ENCODE measurements at regions not wholly inside any gene's neighbourhood (a gene's known extent, or its start where the extent isn't known, plus 50 kb on each side); places are given as distances from the start of the nearest gene placed in this dataset.

DNA sequence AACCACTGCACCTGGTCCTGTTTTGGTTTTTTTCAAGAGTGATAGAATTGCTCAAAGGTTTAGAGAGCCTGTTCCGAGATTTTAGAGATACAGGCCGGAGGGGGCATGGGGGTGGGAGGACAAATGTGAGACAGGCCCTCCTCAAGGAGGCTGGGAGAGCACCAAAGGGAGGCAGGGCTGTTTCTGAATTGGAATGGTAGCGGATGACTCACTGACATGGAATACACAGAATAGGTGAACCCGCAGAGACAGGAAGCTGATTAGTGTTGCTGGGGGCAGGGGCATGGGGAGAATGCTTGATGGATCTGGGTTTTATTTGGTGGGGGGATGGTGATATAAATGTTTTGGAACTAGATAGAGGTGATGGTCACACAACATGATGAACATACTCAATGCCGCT, 111.0 kb upstream of the MGAT5 start:
- H3K36me3 Mint-ChIP-seq (ENCODE audit: insufficient read depth in 2 of 2) = no peaks in the 10 kb centered on the region
- no peak overlapping the region for H3K4me3 Mint-ChIP-seq
- no peaks in the 10 kb centered on the region for H3K9me3 Mint-ChIP-seq
- H3K27ac Mint-ChIP-seq = no peak overlapping the region
- peaks cover 51% of the 10 kb centered on the region for H3K4me1 Mint-ChIP-seq (ENCODE audit: low read depth)
- no peaks in the 10 kb centered on the region for H3K27me3 Mint-ChIP-seq (ENCODE audit: low read depth)
- no peak for DNase-seq
- ATAC-seq (replicated peaks in 1 of 2) = no peak

DNA sequence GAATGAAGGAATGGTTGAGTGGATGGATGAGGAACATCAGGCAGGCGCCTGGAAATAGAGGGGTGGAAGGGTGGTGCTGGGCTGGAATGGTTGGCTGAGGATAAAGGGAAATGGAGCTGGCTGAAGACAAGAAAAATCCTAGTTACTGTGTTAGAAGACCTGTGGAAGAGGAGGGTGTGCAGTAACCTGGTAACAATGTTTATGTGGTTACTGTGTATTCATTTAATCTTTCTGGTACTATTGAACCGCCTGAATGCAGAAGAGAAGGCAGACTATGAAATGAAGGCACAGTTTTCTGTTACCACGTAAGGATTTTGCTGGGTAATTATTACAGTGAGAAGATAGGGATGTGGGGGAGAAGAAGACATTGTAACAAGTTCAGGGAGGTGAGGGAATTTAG, 110.3 kb upstream of the MGAT5 start:
- H3K36me3 Mint-ChIP-seq (ENCODE audit: insufficient read depth in 2 of 2) = no peaks in the 10 kb centered on the region

DNA sequence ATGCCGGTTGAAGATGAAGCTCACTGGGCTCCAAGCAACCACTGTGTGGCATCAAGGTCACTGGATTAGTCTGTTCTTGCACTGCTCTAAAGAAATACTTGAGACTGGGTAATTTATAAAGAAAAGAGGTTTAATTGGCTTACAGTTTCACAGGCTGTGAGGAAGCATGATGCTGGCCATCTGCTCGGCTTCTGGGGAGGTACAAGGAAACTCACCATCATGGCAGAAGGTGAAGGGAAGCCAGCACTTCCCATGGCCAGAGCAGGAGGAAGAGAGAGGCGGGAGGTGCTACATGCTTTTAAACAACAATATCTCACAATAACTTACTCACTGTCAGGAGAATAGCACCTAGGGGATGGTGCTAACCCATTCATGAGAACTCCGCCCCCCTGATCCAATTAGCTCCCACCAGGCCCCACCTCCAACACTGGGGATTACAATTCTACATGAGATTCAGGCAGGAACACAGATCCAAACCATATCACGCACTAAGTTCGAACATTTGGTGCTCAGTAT, 109.7 kb upstream of the MGAT5 start:
- H3K27ac Mint-ChIP-seq = no peak overlapping the region
- H3K9me3 Mint-ChIP-seq = no peaks in the 10 kb centered on the region
- H3K36me3 Mint-ChIP-seq (ENCODE audit: insufficient read depth in 2 of 2) = no peaks in the 10 kb centered on the region
- no peak for ATAC-seq (replicated peaks in 1 of 2)
- H3K27me3 Mint-ChIP-seq (ENCODE audit: low read depth) = no peaks in the 10 kb centered on the region
- H3K4me3 Mint-ChIP-seq = no peak overlapping the region
- peaks cover 51% of the 10 kb centered on the region for H3K4me1 Mint-ChIP-seq (ENCODE audit: low read depth)
- DNase-seq = no peak

More for the DNA sequence above, 110.3 kb upstream of the MGAT5 start:
- ATAC-seq (replicated peaks in 1 of 2) (no peak), DNase-seq (no peak)
- no peaks in the 10 kb centered on the region for H3K27me3 Mint-ChIP-seq (ENCODE audit: low read depth)
- H3K9me3 Mint-ChIP-seq = no peaks in the 10 kb centered on the region
- peaks cover 51% of the 10 kb centered on the region for H3K4me1 Mint-ChIP-seq (ENCODE audit: low read depth)
- H3K27ac Mint-ChIP-seq = no peak overlapping the region
- no peak overlapping the region for H3K4me3 Mint-ChIP-seq

DNA sequence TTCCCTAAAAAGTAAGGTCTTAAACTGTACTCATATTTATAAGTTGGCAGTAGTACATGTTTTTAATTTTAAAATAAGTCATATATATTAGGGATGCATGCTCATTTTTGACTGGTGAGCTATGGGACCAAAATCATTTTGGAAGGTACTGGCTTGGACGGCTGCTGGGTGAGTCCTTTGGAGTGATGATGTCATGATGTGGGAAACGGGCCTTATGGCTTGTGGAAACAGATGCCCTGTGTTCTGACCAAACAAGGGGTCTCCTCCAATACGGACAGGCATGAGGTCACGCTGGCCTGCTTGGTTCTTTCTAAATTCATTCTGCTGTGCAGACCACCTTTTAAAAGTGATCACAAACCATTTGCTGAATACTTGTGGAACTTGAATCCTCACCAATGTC, 109.2 kb upstream of the MGAT5 start:
- Mint-ChIP-seq H3K4me3 (no peak overlapping the region), H3K4me1 (ENCODE audit: low read depth) (peaks cover 54% of the 10 kb centered on the region), H3K27me3 (ENCODE audit: low read depth) (no peaks in the 10 kb centered on the region), H3K9me3 (no peaks in the 10 kb centered on the region), H3K27ac (no peak overlapping the region), H3K36me3 (ENCODE audit: insufficient read depth in 2 of 2) (no peaks in the 10 kb centered on the region)
- DNase-seq = no peak
- ATAC-seq (replicated peaks in 1 of 2) = no peak

DNA sequence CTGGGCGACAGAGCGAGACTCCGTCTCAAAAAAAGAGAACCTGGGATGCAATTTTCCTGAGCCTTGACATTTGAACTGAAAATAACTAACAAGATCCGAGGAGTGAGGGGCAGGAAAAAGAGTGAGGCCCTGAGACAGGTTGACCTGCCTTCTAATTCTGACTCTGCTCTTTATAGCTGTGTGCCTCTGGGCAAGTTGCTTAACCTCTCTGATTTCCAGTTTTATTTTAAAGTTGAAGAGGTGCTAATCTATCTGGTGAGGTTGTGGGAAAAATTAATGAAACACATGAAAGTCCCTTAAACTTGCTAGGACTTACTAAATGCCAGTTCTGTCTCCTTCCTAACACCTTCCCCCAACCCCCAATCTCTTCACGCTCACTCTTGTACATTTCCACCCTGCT, 108.4 kb upstream of the MGAT5 start:
- DNase-seq = no peak
- H3K27ac Mint-ChIP-seq = no peak overlapping the region
- ATAC-seq (replicated peaks in 1 of 2) = no peak
- no peak overlapping the region for H3K4me3 Mint-ChIP-seq
- H3K9me3 Mint-ChIP-seq = no peaks in the 10 kb centered on the region
- H3K4me1 Mint-ChIP-seq (ENCODE audit: low read depth) = peaks cover 54% of the 10 kb centered on the region
- H3K36me3 Mint-ChIP-seq (ENCODE audit: insufficient read depth in 2 of 2) = no peaks in the 10 kb centered on the region
- H3K27me3 Mint-ChIP-seq (ENCODE audit: low read depth) = no peaks in the 10 kb centered on the region

DNA sequence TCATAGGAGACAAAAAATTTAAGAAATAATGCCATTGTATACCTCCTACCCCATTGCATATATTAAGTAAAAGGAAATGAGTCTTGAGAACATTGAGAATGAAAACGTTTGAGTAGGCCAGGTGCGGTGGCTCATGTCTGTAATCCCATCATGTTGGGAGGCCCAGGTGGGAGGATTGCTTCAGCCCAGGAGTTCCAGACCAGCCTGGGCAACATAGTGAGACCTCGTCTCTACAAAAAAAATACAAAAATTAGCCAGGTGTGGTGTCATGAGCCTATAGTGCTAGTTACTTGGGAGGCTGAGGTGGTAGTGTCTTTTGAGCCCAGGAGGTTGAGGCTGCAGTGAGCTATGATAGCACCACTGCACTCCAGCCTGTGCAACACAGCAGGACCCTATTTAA, 107.7 kb upstream of the MGAT5 start:
- no peaks in the 10 kb centered on the region for H3K36me3 Mint-ChIP-seq (ENCODE audit: insufficient read depth in 2 of 2)
- H3K27ac Mint-ChIP-seq = no peak overlapping the region
- no peaks in the 10 kb centered on the region for H3K27me3 Mint-ChIP-seq (ENCODE audit: low read depth)
- peaks cover 53% of the 10 kb centered on the region for H3K4me1 Mint-ChIP-seq (ENCODE audit: low read depth)
- no peak overlapping the region for H3K4me3 Mint-ChIP-seq
- ATAC-seq (replicated peaks in 1 of 2) = no peak
- no peaks in the 10 kb centered on the region for H3K9me3 Mint-ChIP-seq
- no peak for DNase-seq

DNA sequence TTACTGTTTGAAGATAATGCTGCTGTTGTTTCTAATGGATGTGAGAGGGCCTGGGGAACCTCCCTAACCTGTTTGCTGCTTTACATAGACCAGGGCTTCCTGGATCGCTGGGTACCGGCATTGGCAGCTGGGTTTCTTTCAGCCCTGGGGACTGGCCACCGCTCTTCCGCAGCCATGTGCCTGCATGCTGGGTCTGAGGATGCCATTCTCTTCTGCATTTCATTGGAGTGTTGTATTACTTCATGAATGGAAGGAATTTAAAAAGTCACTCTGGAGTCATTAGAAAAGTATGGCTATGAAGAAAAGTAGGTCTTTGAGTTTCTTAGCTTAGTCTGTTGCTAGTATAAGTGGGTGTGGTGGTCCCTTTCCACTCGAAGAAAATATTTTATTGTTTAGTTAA, 107.3 kb upstream of the MGAT5 start:
- DNase-seq (no peak), ATAC-seq (replicated peaks in 1 of 2) (no peak)
- peaks cover 48% of the 10 kb centered on the region for H3K4me1 Mint-ChIP-seq (ENCODE audit: low read depth)
- H3K36me3 Mint-ChIP-seq (ENCODE audit: insufficient read depth in 2 of 2) = no peaks in the 10 kb centered on the region
- no peak overlapping the region for H3K4me3 Mint-ChIP-seq
- H3K9me3 Mint-ChIP-seq = peaks cover 0 to 1% of the 10 kb centered on the region in 2 donors
- H3K27me3 Mint-ChIP-seq (ENCODE audit: low read depth) = no peaks in the 10 kb centered on the region
- no peak overlapping the region for H3K27ac Mint-ChIP-seq

DNA sequence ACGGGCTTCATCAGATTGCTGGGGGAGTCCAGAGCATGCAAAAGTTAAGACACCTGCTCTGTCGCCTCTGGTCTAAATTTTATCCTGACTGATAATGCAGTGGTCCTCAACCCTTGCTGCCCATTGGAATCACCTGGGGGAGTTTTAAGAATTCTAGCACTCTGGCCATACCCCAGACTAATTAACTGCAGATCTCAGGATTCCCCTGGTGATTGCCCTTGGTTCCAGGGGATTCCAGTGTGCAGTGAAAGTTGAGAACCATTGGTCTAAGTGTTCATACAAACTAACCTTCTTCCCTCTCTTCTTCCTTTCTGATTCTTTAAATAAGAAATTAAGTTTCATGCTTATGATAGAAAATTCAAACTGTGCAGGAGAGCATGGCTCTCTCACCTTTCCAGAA, 105.7 kb upstream of the MGAT5 start:
- DNase-seq (no peak), ATAC-seq (replicated peaks in 1 of 2) (no peak)
- Mint-ChIP-seq H3K9me3 (peaks cover 0 to 2% of the 10 kb centered on the region in 2 donors), H3K27ac (peak overlapping the region; percentile 70), H3K4me1 (ENCODE audit: low read depth) (peaks cover 33% of the 10 kb centered on the region), H3K36me3 (ENCODE audit: insufficient read depth in 2 of 2) (peaks cover 2 to 6% of the 10 kb centered on the region in 2 donors), H3K27me3 (ENCODE audit: low read depth) (no peaks in the 10 kb centered on the region), H3K4me3 (no peak overlapping the region)

DNA sequence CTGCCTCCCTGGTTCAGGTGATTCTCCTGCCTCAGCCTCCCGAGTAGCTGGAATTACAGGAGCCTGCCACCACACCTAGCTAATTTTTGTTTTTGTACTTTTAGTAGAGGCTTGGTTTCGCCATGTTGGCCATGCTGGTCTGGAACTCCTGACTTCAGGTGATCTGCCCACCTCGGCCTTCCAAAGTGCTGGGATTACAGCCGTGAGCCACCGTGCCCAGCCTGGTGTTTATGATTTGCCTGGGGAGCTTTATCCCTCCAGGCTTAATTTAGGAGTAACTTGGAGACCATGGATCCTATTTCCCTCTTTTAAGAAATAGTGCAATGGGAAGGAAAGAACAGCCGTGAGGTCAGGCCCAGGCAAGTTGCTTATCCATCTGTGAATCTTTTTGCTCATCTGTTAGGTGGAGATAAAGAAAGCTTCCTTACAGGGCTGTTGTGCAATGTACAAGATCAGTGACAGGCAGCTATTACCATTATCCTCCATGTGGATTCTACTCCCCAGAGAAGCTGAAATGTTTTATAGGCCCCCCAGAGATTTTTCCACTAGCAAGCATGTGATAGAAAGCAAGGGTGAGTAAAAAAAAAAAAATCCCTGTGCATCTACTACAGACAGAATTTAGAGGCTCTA, 104.9 kb upstream of the MGAT5 start:
- ATAC-seq (replicated peaks in 1 of 2) (no peak), DNase-seq (no peak)
- peaks cover 0 to 2% of the 10 kb centered on the region in 2 donors for H3K9me3 Mint-ChIP-seq
- H3K27ac Mint-ChIP-seq = no peak overlapping the region
- H3K27me3 Mint-ChIP-seq (ENCODE audit: low read depth) = no peaks in the 10 kb centered on the region
- H3K4me1 Mint-ChIP-seq (ENCODE audit: low read depth) = peaks cover 28% of the 10 kb centered on the region
- no peak overlapping the region for H3K4me3 Mint-ChIP-seq
- peaks cover 2 to 6% of the 10 kb centered on the region in 2 donors for H3K36me3 Mint-ChIP-seq (ENCODE audit: insufficient read depth in 2 of 2)

DNA sequence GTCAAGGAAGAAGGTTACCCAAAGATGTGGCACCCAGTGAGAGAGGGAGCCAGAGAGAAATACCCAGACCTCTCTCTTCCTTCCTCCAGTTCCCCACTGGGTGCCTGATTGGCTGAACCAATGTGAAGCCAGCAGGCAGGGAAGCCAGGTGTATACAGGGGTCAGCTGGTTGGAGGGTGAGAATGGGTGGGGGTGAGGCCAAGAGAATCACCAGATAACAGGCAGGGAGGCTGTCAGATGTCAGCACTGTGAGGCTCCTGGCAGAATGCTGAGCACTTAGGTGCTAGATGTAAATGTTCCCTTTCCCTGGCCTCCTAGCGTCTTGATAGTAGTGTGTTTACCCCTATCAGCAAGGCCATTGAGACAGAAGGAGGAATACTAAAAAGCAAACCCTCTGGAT, 104.0 kb upstream of the MGAT5 start:
- no peak for ATAC-seq (replicated peaks in 1 of 2)
- peaks cover 0 to 2% of the 10 kb centered on the region in 2 donors for H3K9me3 Mint-ChIP-seq
- no peak overlapping the region for H3K4me3 Mint-ChIP-seq
- peaks cover 38% of the 10 kb centered on the region for H3K4me1 Mint-ChIP-seq (ENCODE audit: low read depth)
- no peak overlapping the region for H3K27ac Mint-ChIP-seq
- H3K27me3 Mint-ChIP-seq (ENCODE audit: low read depth) = no peaks in the 10 kb centered on the region
- DNase-seq = no peak
- H3K36me3 Mint-ChIP-seq (ENCODE audit: insufficient read depth in 2 of 2) = peaks cover 2 to 6% of the 10 kb centered on the region in 2 donors

DNA sequence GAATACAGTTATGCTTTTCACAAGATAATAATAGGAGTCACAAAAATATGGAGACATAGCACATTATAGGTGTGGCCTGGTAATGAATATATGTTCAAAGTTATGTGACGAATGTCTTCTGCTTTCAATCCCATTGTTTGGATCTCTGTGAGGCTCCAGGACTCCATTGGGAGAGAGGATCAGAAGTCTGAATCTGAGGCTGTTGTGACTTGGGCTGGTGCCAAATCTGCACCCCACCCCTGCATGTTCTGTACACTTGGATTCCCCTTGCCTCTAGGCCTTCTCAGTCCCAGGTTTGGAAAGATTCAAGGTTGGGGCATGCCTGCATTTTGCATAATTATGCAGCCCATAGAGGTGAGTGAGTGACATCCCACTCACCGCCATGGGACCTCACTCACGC, 103.1 kb upstream of the MGAT5 start:
- ATAC-seq (replicated peaks in 1 of 2) = no peak
- Mint-ChIP-seq H3K27ac (no peak overlapping the region), H3K27me3 (ENCODE audit: low read depth) (no peaks in the 10 kb centered on the region), H3K9me3 (peaks cover 0 to 2% of the 10 kb centered on the region in 2 donors), H3K4me1 (ENCODE audit: low read depth) (peaks cover 40% of the 10 kb centered on the region), H3K36me3 (ENCODE audit: insufficient read depth in 2 of 2) (peaks cover 2 to 6% of the 10 kb centered on the region in 2 donors), H3K4me3 (no peak overlapping the region)
- no peak for DNase-seq

DNA sequence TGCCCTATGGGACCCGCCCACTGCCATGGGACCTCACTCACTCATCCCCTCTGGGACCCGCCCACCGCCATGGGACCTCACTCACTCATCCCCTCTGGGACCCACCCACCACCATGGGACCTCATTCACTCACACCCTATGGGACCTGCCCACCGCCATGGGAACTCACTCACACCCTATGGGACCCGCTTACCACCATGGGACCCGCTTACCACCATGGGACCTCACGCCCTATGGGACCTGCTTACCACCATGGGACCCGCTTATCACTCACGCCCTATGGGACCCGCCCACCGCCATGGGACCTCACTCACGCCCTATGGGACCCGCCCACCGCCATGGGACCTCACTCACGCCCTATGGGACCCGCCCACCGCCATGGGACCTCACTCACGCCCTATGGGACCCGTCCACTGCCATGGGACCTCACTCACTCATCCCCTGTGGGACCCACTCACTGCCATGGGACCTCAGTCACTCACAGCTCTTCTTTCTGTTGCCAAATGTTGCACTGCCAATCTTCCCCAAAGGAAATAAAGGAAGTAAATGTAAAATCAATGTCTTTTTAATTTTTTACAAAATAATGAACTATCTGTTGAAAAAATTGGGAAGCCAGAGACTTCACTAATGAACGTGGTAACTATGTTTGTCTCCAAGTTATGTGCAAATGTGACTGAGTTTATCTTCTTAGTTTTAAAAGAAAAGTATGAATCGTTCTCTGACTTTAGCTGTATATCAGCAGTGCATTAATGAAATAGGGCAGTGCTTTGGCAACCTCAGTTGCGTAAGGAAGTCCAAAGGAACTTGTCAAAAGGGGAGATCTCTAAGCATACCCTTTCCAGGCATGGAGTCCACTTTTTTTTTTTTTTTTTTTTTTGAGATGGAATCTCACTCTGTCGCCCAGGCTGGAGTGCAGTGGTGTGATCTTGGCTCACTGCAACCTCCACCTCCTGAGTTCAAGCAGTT, 101.5 kb upstream of the MGAT5 start:
- Mint-ChIP-seq H3K27ac (no peak overlapping the region), H3K27me3 (ENCODE audit: low read depth) (no peaks in the 10 kb centered on the region), H3K4me1 (ENCODE audit: low read depth) (peaks cover 37% of the 10 kb centered on the region), H3K4me3 (no peak overlapping the region), H3K36me3 (ENCODE audit: insufficient read depth in 2 of 2) (peaks cover 2 to 6% of the 10 kb centered on the region in 2 donors), H3K9me3 (peaks cover 0 to 2% of the 10 kb centered on the region in 2 donors)
- ATAC-seq (replicated peaks in 1 of 2) (no peak), DNase-seq (no peak)

DNA sequence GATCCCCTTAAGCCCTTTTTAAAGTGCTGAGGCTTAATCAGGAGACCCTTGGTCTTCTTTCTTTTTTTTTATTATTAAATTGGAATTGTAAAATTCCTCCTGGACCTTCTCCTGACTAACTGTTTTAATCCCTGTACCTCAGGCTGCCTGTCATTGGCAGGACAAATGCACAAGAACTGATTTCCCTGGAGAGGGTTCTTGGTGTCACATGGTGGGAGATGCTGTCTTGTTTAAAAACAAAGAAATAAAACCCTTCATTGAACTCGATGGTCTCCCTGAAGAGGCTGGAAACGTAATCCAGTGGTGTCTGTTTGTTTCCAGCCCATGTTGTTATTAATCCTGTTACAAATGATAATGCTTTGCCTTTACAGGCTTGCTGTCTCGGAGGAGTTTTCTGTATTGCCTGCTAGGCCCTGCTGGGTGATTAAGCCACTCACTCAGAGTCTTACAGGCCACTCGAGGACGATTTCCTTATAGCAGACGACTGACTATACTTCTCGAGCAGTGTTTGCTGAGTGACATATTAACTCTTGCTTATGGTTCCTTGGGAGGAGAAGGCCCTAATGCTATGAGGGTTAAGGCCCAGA, 100.5 kb upstream of the MGAT5 start:
- H3K4me1 Mint-ChIP-seq (ENCODE audit: low read depth) = peaks cover 32% of the 10 kb centered on the region
- no peak overlapping the region for H3K4me3 Mint-ChIP-seq
- no peak overlapping the region for H3K27ac Mint-ChIP-seq
- peaks cover 0 to 2% of the 10 kb centered on the region in 2 donors for H3K9me3 Mint-ChIP-seq
- H3K27me3 Mint-ChIP-seq (ENCODE audit: low read depth) = no peaks in the 10 kb centered on the region
- ATAC-seq (replicated peaks in 1 of 2) = no peak
- no peak for DNase-seq
- peaks cover 2 to 6% of the 10 kb centered on the region in 2 donors for H3K36me3 Mint-ChIP-seq (ENCODE audit: insufficient read depth in 2 of 2)
